ENCODE measurements at regions not wholly inside any gene's neighbourhood (a gene's known extent, or its start where the extent isn't known, plus 50 kb on each side); places are given as distances from the start of the nearest gene placed in this dataset.

GRCh38 chr12:24649634-24650033 is 299.3 kb downstream of the BCAT1 start:
- FAIRE-seq, result peak; percentile 73
- peak; percentile 82 for DNase-seq (ENCODE audit: low read depth)

GRCh38 chr12:24649209-24649608 is 299.7 kb downstream of the BCAT1 start:
- Histone ChIP-seq H3K4me3 (ENCODE audit: low read depth, low read length) (no peak overlapping the region), H3K27me3 (ENCODE audit: control insufficient read depth, insufficient read depth, low read length) (no peaks in the 10 kb centered on the region), H3K36me3 (ENCODE audit: control insufficient read depth, insufficient read depth, low read length) (no peaks in the 10 kb centered on the region)
- TF ChIP-seq CTCF (IDR thresholded peaks at IDR 0.05; ENCODE audit: insufficient read depth, low read length, severe bottlenecking), result no peak
- FAIRE-seq (no peak), DNase-seq (ENCODE audit: low read depth) (peak; percentile 5)

More at GRCh38 chr12:24649634-24650033, 299.3 kb downstream of the BCAT1 start:
- H3K4me3 ChIP-seq (ENCODE audit: low read depth, low read length), result no peak overlapping the region
- no peaks in the 10 kb centered on the region for H3K27me3 ChIP-seq (ENCODE audit: control insufficient read depth, insufficient read depth, low read length)
- no peak for TF ChIP-seq CTCF (IDR thresholded peaks at IDR 0.05; ENCODE audit: insufficient read depth, low read length, severe bottlenecking)
- no peaks in the 10 kb centered on the region for H3K36me3 ChIP-seq (ENCODE audit: control insufficient read depth, insufficient read depth, low read length)

- DNase-seq (ENCODE audit: low read depth), result no peak
- TF ChIP-seq CTCF (IDR thresholded peaks at IDR 0.05; ENCODE audit: insufficient read depth, low read length, severe bottlenecking), result no peak
- no peak for FAIRE-seq
- Histone ChIP-seq H3K4me3 (ENCODE audit: low read depth, low read length) (no peak overlapping the region), H3K27me3 (ENCODE audit: control insufficient read depth, insufficient read depth, low read length) (no peaks in the 10 kb centered on the region), H3K36me3 (ENCODE audit: control insufficient read depth, insufficient read depth, low read length) (no peaks in the 10 kb centered on the region)
Observed at GRCh38 chr12:24645254-24645653, 303.6 kb downstream of the BCAT1 start.

- Histone ChIP-seq H3K36me3 (ENCODE audit: control insufficient read depth, insufficient read depth, low read length) (no peaks in the 10 kb centered on the region), H3K4me3 (ENCODE audit: low read depth, low read length) (no peak overlapping the region), H3K27me3 (ENCODE audit: control insufficient read depth, insufficient read depth, low read length) (no peaks in the 10 kb centered on the region)
- FAIRE-seq, result no peak
- no peak for DNase-seq (ENCODE audit: low read depth)
- TF ChIP-seq CTCF (IDR thresholded peaks at IDR 0.05; ENCODE audit: insufficient read depth, low read length, severe bottlenecking), result no peak
Observed at GRCh38 chr12:24643120-24644119, 305.5 kb downstream of the BCAT1 start.

GRCh38 chr12:24639641-24640040 is 309.3 kb downstream of the BCAT1 start:
- FAIRE-seq, result no peak
- no peak for TF ChIP-seq CTCF (IDR thresholded peaks at IDR 0.05; ENCODE audit: insufficient read depth, low read length, severe bottlenecking)

More at GRCh38 chr12:24639641-24640040, 309.3 kb downstream of the BCAT1 start:
- Histone ChIP-seq H3K4me3 (ENCODE audit: low read depth, low read length) (no peak overlapping the region), H3K27me3 (ENCODE audit: control insufficient read depth, insufficient read depth, low read length) (no peaks in the 10 kb centered on the region), H3K36me3 (ENCODE audit: control insufficient read depth, insufficient read depth, low read length) (no peaks in the 10 kb centered on the region)
- DNase-seq (ENCODE audit: low read depth), result no peak

Data from bronchial epithelial cell (primary cell).